ENCODE measurements at regions not wholly inside any gene's neighbourhood (a gene's known extent, or its start where the extent isn't known, plus 50 kb on each side); places are given as distances from the start of the nearest gene placed in this dataset.

DNA sequence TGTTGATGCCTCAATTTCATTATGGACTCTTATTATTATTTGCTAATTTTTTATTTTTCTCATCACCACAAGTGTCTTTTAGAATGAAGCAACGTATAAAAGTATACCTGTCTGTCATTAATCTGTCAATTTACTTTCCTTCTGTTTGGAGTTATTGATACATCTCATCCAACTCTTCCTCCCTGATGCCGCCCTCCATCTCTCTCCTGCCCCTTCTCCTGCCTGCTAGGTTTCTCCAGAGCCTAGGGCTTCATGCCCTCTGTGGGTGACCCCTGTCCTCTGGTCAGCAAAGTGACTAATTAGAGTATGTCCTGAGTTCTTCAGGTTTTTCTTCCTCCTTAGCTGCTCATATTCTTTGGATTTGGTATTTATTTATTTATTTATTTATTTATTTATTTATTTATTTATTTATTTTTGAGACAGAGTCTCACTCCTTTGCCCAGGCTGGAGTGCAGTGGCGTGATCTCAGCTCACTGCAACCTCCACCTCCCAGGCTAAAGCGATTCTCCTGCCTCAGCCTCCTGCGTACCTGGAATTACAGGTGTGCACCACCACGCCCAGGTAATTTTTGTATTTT is 162.5 kb upstream of the MYCN start:
- no peak for DNase-seq
- 82 to 86% methylated on average over 6 of the region's 6 CpGs for WGBS, 2 donors
- Histone ChIP-seq H3K27ac (no peak overlapping the region), H3K36me3 (no peaks in the 10 kb centered on the region), H3K9me3 (no peaks in the 10 kb centered on the region), H3K4me1 (no peaks in the 10 kb centered on the region), H3K4me3 (no peak overlapping the region), H3K27me3 (peaks cover 0 to 9% (median 0%) of the 10 kb centered on the region in 4 donors)
- no peak for TF ChIP-seq POLR2A (IDR thresholded peaks at IDR 0.05)
- TF ChIP-seq, protein P1, sequence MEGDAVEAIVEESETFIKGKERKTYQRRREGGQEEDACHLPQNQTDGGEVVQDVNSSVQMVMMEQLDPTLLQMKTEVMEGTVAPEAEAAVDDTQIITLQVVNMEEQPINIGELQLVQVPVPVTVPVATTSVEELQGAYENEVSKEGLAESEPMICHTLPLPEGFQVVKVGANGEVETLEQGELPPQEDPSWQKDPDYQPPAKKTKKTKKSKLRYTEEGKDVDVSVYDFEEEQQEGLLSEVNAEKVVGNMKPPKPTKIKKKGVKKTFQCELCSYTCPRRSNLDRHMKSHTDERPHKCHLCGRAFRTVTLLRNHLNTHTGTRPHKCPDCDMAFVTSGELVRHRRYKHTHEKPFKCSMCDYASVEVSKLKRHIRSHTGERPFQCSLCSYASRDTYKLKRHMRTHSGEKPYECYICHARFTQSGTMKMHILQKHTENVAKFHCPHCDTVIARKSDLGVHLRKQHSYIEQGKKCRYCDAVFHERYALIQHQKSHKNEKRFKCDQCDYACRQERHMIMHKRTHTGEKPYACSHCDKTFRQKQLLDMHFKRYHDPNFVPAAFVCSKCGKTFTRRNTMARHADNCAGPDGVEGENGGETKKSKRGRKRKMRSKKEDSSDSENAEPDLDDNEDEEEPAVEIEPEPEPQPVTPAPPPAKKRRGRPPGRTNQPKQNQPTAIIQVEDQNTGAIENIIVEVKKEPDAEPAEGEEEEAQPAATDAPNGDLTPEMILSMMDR (IDR thresholded peaks at IDR 0.05) = no peak
- intact Hi-C loops (cut with DNase I) = no loop called here

GRCh38 chr2:15778529-15779219 is 161.7 kb upstream of the MYCN start:
- no peak for DNase-seq
- no peaks in the 10 kb centered on the region for H3K36me3 ChIP-seq
- 75 to 89% methylated on average over 5 to 6 of the region's 7 CpGs for WGBS, 2 donors
- no peak for TF ChIP-seq POLR2A (IDR thresholded peaks at IDR 0.05)
- TF ChIP-seq, protein P1 (IDR thresholded peaks at IDR 0.05) = no peak
- H3K27ac ChIP-seq = no peak overlapping the region
- H3K9me3 ChIP-seq = no peaks in the 10 kb centered on the region
- peaks cover 0 to 17% (median 0%) of the 10 kb centered on the region in 4 donors for H3K27me3 ChIP-seq
- no peak overlapping the region for H3K4me3 ChIP-seq
- intact Hi-C loops (cut with DNase I) = no loop called here
- H3K4me1 ChIP-seq = no peaks in the 10 kb centered on the region

DNA sequence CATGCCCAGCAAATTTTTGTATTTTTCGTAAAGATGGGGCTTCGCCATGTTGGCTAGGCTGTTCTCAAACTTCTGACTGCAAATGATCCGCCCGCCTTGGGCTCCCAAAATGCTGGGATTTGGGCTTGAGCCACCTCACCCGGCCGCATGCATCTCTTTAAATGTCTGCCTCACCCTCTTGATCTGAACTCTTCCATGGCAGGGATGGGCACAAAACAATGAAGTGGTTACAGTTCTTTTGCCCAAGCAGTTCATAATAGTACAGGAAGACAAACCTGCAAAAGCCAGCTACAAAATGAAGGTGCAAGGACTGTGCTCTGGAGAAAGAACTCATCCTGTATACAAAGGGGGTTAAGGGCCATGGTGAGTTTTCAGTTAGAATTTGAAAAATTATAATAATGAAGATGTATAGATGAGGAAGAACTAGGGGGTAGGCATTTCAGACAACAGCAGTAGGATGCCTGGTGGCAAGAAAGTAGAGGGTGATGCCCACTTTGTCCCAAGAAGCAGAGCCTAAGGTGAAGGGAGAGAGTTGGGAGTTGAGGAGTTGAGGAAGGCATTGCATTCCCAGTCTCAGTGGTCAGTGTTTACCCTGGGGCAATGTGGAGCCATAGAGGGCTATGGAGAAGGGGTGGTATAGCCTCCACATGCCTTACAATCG is 160.8 kb upstream of the MYCN start:
- Histone ChIP-seq H3K36me3 (no peaks in the 10 kb centered on the region), H3K4me3 (no peak overlapping the region), H3K4me1 (no peaks in the 10 kb centered on the region), H3K27ac (no peak overlapping the region), H3K9me3 (no peaks in the 10 kb centered on the region), H3K27me3 (peaks cover 0 to 23% (median 0%) of the 10 kb centered on the region in 4 donors)
- WGBS, 2 donors = 82 to 90% methylated on average over 5 to 7 of the region's 7 CpGs
- TF ChIP-seq, protein P1 (IDR thresholded peaks at IDR 0.05) = no peak
- no peak for TF ChIP-seq POLR2A (IDR thresholded peaks at IDR 0.05)
- intact Hi-C loops (cut with DNase I) = no loop called here
- no peak for DNase-seq

DNA sequence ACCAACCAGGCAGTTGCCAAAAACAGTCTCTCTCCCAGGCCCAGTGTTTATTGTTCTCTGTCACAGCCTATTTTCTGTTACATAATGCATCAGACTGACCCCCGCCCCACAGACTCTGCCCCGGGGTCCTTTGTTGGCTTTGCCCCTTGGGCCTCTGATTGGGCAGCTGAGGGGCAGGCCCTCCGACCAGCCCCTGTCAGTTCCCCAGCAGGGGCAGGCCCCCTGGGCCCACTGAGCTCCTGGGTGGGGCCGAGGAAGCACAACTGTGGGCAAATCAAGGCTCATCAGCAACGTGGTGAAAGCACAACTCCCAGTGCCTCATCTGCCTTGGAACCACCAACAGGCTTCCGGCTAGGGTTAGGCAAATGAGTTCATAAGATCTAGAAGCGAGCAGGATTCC is 160.1 kb upstream of the MYCN start:
- H3K9me3 ChIP-seq = no peaks in the 10 kb centered on the region
- no peak overlapping the region for H3K4me3 ChIP-seq
- intact Hi-C loops (cut with DNase I) = no loop called here
- no peaks in the 10 kb centered on the region for H3K36me3 ChIP-seq
- TF ChIP-seq, protein P1 (IDR thresholded peaks at IDR 0.05) = no peak
- no peak for TF ChIP-seq POLR2A (IDR thresholded peaks at IDR 0.05)
- DNase-seq = no peak
- no peaks in the 10 kb centered on the region for H3K4me1 ChIP-seq
- WGBS, 2 donors = 68 to 95% methylated on average over 2 to 3 of the region's 7 CpGs
- no peak overlapping the region for H3K27ac ChIP-seq
- peaks cover 0 to 31% (median 0%) of the 10 kb centered on the region in 4 donors for H3K27me3 ChIP-seq

GRCh38 chr2:15780912-15781574 is 159.3 kb upstream of the MYCN start:
- H3K27ac ChIP-seq = no peak overlapping the region
- H3K9me3 ChIP-seq = no peaks in the 10 kb centered on the region
- peaks cover 0 to 33% (median 0%) of the 10 kb centered on the region in 4 donors for H3K27me3 ChIP-seq
- 67% methylated on average over 5 of the region's 9 CpGs; no CpG with 5 or more reads in 1 of the 2 donors for WGBS, 2 donors
- H3K36me3 ChIP-seq = no peaks in the 10 kb centered on the region
- DNase-seq = no peak
- intact Hi-C loops (cut with DNase I) = no loop called here
- TF ChIP-seq POLR2A (IDR thresholded peaks at IDR 0.05) = no peak
- TF ChIP-seq, protein P1 (IDR thresholded peaks at IDR 0.05) = no peak
- H3K4me3 ChIP-seq = no peak overlapping the region
- H3K4me1 ChIP-seq = no peaks in the 10 kb centered on the region
